HFFc6 (cell line): ENCODE measurements at regions not wholly inside any gene's neighbourhood (a gene's known extent, or its start where the extent isn't known, plus 50 kb on each side); places are given as distances from the start of the nearest gene placed in this dataset.

ENCODE experiments used
- DNase-seq: peaks from one replicate; pipeline ENCODE4 v3.0.0-alpha.2; 2018
- H3K27ac Mint-ChIP-seq: 2 replicates; pipeline ENCODE4 v1.8.0; 2020; ENCODE audit warnings: mild to moderate bottlenecking, mixed read lengths
- H3K27me3 Mint-ChIP-seq: 2 replicates; pipeline ENCODE4 v1.8.0; 2021; ENCODE audit warnings: mild to moderate bottlenecking, moderate library complexity, mixed read lengths; ENCODE audit not compliant: insufficient read depth
- H3K36me3 Mint-ChIP-seq: 2 replicates; pipeline ENCODE4 v1.8.0; 2021; ENCODE audit warnings: low read depth, mixed read lengths
- H3K4me1 Mint-ChIP-seq: 2 replicates; pipeline ENCODE4 v1.8.0; 2020; ENCODE audit warnings: low read depth, mixed read lengths
- H3K4me3 Mint-ChIP-seq: 2 replicates; pipeline ENCODE4 v1.8.0; 2020; ENCODE audit warnings: mild to moderate bottlenecking, moderate library complexity, mixed read lengths
- H3K9me3 Mint-ChIP-seq: 2 replicates; pipeline ENCODE4 v1.8.0; 2020; ENCODE audit warnings: mild to moderate bottlenecking, mixed read lengths
- CTCF ChIP-seq: fragments of 200-600 bp; sonication (generic); IDR thresholded peaks from 2 replicates; pipeline ENCODE4 v1.5.0; 2021; ENCODE audit warnings: antibody characterized with exemption, mild to moderate bottlenecking

- Mint-ChIP-seq H3K27me3 (0 out of 2 replicates have a peak, but pooled peaks cover under 1% of the 10 kb centered on the region), H3K4me3 (no peak overlapping the region), H3K27ac (no peak overlapping the region), H3K36me3 (no peaks in the 10 kb centered on the region), H3K4me1 (peaks cover 61% of the 10 kb centered on the region), H3K9me3 (no peaks in the 10 kb centered on the region)
- TF ChIP-seq CTCF, result no peak
- DNase-seq, result no peak
Observed at GRCh38 chr1:200332716-200333115, 77.1 kb downstream of the ZNF281 start.

- TF ChIP-seq CTCF, result no peak
- Mint-ChIP-seq H3K27ac (no peak overlapping the region), H3K4me1 (peaks cover 46% of the 10 kb centered on the region), H3K36me3 (no peaks in the 10 kb centered on the region), H3K4me3 (no peak overlapping the region), H3K9me3 (no peaks in the 10 kb centered on the region), H3K27me3 (peaks cover 4% of the 10 kb centered on the region; the same call in 1 of the 2 replicates)
- no peak for DNase-seq
Observed at GRCh38 chr1:200330741-200331428, 79.0 kb downstream of the ZNF281 start.

- peaks cover 1% of the 10 kb centered on the region; the same call in 1 of the 2 replicates for H3K36me3 Mint-ChIP-seq
- peaks cover 37% of the 10 kb centered on the region for H3K4me1 Mint-ChIP-seq
- H3K27me3 Mint-ChIP-seq, result peaks cover 4% of the 10 kb centered on the region; the same call in 1 of the 2 replicates
- H3K9me3 Mint-ChIP-seq, result peaks cover 2% of the 10 kb centered on the region; the same call in 1 of the 2 replicates
- DNase-seq, result no peak
- no peak overlapping the region for H3K4me3 Mint-ChIP-seq
- H3K27ac Mint-ChIP-seq, result no peak overlapping the region
- no peak for TF ChIP-seq CTCF
Observed at GRCh38 chr1:200329208-200329882, 80.5 kb downstream of the ZNF281 start.

- DNase-seq, result no peak
- Mint-ChIP-seq H3K4me1 (peaks cover 37% of the 10 kb centered on the region), H3K27ac (no peak overlapping the region), H3K4me3 (no peak overlapping the region), H3K27me3 (peaks cover 4% of the 10 kb centered on the region; the same call in 1 of the 2 replicates), H3K36me3 (peaks cover 6% of the 10 kb centered on the region; the same call in 1 of the 2 replicates), H3K9me3 (peaks cover 6% of the 10 kb centered on the region; the same call in 1 of the 2 replicates)
- no peak for TF ChIP-seq CTCF
Observed at GRCh38 chr1:200328379-200328778, 81.5 kb downstream of the ZNF281 start.

GRCh38 chr1:200323856-200324400 is 85.9 kb downstream of the ZNF281 start:
- Mint-ChIP-seq H3K4me3 (no peak overlapping the region), H3K9me3 (peaks cover 6% of the 10 kb centered on the region; the same call in 1 of the 2 replicates), H3K27me3 (peaks cover 4% of the 10 kb centered on the region; the same call in 1 of the 2 replicates), H3K27ac (no peak overlapping the region), H3K36me3 (peaks cover 6% of the 10 kb centered on the region; the same call in 1 of the 2 replicates), H3K4me1 (peaks cover 50% of the 10 kb centered on the region)
- TF ChIP-seq CTCF, result no peak
- DNase-seq, result peak; percentile 48
